Activated CD4-positive, alpha-beta T cell treated with anti-CD3 and anti-CD28 coated beads for 1 hour (primary cell): ENCODE measurements at regions not wholly inside any gene's neighbourhood (a gene's known extent, or its start where the extent isn't known, plus 50 kb on each side); places are given as distances from the start of the nearest gene placed in this dataset.
"Not testable (repeated sequence)": the region's sequence is repeated elsewhere in the genome, so short reads cannot be mapped to it uniquely, and the experiment has no call there.

Experiments
- DNase-seq: peaks from one replicate; pipeline ENCODE4 v3.0.0-alpha.2; 2020

GRCh38 chr2:8254214-8254613 is 427.6 kb upstream of the ID2 start:
- DNase-seq = not testable (repeated sequence)

GRCh38 chr2:8254791-8255447 is 426.9 kb upstream of the ID2 start:
- DNase-seq = no peak

- DNase-seq = no peak
These were observed 426.4 kb upstream of the ID2 start for GRCh38 chr2:8255448-8255800.

DNA sequence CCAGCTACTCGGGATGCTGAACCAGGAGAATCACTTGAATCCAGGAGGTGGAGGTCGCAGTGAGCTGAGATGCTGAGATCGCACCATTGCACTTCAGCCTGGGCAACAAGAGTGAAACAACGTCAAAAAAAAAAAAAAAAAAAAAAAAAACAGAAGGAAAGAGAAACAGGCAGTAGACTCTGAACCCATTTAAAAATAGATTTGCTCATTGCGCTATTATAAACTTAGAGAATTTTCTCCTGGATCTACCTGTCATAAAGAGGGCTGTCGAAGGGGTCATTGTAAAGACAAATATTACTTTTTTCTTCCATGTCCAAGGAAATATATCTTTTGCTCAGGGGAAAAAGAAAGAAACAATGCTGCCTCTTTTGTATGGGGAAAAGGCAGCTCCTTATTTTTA is 425.0 kb upstream of the ID2 start:
- DNase-seq = no peak

DNA sequence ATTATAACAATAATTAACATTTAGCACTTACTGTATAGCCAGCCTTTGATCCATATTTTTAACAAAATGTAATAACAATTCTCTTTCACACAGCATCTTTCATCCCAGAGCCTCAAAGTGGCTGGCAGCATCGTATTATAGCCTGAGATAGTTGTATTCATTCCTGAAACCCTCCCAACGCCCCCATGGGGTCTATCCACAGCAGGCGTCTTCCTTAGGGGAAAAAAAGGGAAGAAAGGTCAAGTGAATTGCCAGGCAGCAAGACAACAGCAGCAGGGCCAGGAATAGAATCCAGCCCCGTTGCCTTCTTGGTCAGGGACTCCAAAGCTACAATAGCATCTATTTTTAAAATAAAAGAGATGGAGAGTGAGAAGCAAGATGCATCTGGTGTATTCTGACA is 424.4 kb upstream of the ID2 start:
- no peak for DNase-seq

DNA sequence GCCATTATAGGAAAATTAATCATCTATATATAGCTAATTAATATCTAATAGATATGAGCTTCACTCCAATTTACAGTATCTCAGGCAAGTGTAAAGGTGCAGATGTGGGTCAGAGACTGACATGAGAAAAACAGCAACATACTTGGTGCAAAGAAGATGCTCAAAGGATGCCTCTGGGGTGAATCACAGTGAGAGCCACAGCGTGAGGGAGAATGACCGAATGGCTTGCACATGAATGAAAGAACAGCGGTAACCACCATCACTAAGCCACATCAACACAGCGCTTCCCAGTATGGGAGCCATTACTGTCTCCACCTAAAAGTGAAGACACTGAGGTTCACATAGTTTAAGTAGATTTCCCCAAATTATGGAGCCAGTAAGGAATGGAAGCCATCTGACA is 423.4 kb upstream of the ID2 start:
- DNase-seq = no peak

DNA sequence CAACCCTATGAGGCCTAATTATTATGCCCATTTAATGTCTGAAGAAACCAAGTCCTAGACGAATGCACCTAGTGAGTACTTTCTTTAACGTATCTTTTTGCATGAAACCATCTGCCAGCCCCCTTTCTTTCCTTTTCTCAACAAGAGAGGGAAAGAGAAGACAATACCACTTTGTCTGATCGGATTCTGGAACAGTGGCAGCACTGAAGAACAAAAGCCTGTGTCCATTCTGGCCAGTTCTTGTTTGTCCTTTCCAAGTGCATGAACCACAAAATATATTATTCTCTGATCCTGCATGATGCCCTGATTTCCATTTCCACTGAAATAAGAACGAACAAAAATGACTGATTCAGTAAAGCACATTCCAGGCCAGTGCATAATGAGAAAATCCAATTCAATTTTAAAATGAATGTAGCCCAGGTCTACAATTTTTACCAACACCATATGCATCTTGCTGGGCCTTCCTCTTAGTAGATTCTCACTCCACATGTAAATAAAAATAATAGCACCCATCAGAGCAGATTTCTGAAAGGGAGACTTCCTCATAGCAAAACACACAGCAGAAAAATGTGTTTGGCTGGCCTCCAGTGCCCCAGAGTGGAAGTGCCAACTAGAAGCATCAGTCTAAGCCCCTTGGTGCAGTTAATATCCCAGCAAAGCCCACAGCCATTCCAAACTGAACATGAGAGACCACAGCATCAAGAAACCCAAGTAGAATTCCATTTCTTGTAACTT is 422.6 kb upstream of the ID2 start:
- no peak for DNase-seq

DNA sequence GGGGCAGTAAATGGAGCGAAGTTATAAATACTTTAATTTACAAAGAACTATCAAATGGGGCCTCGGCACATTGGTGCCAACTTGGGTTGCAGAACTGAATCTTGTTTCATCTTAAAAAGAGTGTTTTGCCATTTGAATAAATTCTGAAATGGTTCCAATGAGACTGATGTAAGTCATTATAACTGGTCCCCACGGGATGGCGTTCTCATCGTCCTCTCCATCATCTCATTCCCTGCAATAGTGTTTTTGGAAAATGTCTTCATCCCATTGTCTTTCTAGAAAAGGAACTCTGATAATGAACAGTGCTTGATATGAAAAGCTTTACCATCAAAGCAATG is 422.0 kb upstream of the ID2 start:
- no peak for DNase-seq

DNA sequence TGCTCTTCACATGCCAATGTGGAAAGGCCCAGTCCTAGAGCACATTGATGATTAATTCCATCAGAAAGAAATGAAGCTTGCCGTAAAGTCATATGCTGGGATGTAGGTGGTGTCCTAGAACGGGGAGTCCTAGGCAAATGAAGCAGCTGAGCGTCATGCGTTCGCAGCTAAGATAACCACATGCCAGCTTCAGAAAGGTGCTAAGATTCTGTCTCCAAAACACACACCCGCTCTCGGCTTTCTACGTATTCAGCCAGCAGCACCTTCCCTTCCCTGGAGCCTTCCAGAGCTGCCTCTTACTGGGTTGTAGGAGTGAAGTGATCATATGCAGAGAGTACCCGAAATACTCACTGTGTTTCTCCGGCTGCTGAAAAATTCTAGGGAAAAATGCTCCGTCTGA is 421.6 kb upstream of the ID2 start:
- DNase-seq = no peak

DNA sequence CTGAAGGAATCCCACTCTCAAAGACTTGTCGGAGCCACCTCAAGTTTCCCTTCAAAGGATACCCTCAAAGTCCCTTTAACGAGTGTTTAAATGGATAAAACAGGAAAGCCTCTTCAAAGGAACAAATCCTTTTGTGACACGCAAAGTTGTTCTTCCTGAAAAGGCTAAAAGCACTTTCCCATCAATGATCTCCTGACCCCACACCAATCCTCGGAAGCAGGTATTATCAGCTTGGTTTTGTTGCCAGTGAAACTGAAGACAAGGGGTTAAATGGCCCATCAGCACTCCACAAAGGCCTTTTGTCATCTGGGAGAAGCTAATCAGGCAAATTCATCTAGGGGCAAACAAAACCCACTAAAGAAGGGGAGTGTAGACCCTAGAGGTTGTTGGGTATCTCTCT is 418.0 kb upstream of the ID2 start:
- DNase-seq = no peak

- DNase-seq = no peak
These were observed 416.9 kb upstream of the ID2 start for GRCh38 chr2:8264981-8265380.

DNA sequence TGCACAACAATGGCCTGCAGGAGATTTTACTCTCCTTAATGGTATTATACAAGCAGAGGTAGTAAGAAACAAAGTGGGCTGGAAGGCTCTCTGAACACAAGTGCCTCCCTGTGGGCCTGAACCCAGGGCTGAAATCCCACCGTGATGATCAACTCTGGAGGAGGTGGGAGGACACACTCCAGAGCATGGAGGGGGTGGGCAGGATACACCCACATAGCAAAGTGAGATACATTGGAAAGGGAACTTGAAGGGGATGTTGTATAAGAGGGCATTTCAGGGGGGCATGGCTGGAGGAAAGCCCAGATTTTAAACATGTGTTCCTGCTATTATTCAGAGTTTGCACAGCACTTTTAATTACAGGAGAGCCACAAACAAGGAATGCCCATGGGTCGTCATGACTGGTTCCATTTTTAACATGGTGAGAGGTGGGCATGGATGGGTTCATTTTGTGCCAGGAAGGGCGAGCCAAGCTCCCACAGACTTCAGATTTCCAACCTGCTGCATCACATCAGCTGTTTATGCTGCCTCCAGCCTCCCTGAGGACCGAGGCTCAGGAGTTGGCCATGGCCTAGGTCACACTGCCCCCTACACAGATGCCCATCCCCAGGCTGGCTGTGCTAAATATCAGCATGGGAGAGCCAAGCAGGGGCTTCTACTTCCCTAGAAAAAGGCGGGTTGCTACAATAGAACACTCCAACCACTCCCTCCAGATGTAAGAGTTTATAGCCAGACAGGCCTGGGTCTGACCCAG is 416.2 kb upstream of the ID2 start:
- DNase-seq = no peak

DNA sequence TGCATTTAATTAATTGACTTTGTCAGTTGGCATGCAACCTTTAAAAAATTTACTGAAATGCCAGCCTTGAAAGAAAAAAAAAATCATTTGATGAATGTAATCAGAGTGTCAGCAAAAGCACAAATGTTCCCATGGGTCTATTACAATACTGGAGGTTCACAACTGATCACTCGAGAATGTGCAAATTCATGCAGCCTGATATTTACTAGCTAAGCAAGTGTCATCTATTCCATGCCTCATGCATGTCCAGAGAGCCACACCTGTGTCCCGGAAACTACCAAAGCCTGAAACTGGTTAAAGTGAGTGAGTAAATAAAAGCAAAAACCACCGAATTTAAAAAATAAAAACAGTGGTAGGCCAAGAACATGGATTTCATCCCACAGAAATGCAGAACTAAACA is 415.3 kb upstream of the ID2 start:
- DNase-seq = no peak

GRCh38 chr2:8267048-8267447 is 414.8 kb upstream of the ID2 start:
- no peak for DNase-seq

DNA sequence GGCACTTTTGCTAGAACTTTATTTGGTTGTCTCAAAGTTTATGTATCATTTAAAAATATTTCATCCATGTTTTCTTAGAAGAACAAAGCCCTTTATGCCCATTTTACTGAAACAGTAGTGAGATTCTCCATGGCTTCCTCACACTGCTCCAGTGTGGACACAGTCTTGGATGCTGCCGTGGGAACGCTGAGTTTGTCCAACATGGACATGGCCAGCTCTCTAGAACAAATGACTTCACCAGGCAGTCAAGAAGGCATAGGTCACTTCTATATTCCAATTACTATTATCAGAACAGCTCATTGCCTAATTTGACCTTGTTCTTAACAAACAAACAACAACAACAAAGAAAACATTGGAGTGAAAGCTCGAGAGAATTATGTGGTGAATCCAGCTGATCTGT is 414.1 kb upstream of the ID2 start:
- DNase-seq = no peak

- DNase-seq = no peak
These were observed 413.6 kb upstream of the ID2 start for GRCh38 chr2:8268172-8268783.

GRCh38 chr2:8270699-8271098 is 411.2 kb upstream of the ID2 start:
- no peak for DNase-seq

DNA sequence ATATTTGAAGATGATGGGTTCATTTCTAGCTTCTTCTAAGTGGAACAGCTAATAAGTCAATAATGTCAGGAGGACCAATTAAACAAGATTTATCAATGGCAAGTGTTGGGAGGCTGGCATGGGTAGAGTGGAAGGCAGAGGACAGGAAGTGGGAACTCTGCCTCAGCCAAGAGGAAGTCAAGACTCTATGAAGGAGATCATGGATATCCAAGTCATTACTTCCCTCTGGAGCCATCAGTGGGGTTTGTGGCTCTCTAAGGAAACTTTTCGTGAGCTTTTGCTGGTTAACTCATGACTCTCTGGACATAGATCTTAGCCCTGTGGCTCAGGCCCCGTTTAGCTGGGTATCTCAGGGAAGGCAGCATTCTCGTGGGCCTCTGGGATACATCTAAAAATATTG is 410.4 kb upstream of the ID2 start:
- no peak for DNase-seq

GRCh38 chr2:8276026-8276425 is 405.8 kb upstream of the ID2 start:
- DNase-seq = no peak

GRCh38 chr2:8277921-8278571 is 403.8 kb upstream of the ID2 start:
- DNase-seq = no peak

- no peak for DNase-seq
These were observed 403.0 kb upstream of the ID2 start for GRCh38 chr2:8278709-8279354.

DNA sequence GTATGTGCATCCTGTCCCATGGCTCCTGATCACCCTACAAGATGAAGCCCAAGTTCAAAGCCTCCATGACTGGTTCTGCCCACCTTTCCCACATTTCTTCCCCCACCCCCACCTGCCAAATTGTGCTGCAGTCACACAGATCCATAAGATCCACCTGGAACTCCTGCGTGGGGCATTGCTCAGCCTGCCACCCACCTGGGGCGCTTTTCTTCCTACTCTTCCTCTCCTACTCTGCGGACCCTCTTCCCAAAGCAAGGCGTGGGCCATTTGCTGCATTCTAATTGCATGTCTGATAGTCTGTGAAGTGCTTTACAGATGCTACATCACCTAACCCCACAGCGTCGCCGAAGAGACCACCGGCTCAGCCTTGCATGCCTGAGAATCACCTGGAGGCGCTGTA is 402.4 kb upstream of the ID2 start:
- no peak for DNase-seq

DNA sequence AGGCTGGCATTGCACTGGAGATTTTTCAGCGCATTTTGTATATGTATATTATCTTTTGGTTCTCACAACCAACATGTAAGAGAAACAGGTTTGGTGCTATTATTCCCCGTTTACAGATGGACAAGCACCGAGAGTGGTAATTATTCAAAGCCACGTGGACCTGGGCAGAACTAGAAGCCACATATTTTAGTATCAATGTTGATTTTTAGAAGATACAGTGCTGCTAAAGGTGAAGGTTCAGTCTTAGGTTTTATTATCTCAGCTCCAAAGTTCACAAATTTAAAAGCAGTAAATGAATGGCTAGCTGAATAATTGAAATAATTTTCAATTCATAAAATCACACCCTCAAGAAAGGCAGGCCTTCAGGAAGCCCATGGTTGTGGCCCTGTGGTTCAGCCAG is 400.6 kb upstream of the ID2 start:
- DNase-seq = no peak
